HG02970 (cell line): ENCODE measurements at regions not wholly inside any gene's neighbourhood (a gene's known extent, or its start where the extent isn't known, plus 50 kb on each side); places are given as distances from the start of the nearest gene placed in this dataset.
"Not testable (repeated sequence)": the region's sequence is repeated elsewhere in the genome, so short reads cannot be mapped to it uniquely, and the experiment has no call there.

Source experiments
- ATAC-seq: cut with Tn5 transposase; IDR thresholded peaks from one replicate; pipeline ENCODE4 v1.9.1; 2021; ENCODE audit warnings: mild to moderate bottlenecking, moderate library complexity, moderate number of reproducible peaks; ENCODE audit not compliant: unreplicated experiment, low FRiP score

- not testable (repeated sequence) for ATAC-seq
These were observed 61.7 kb downstream of the RHOU start for GRCh38 chr1:228796945-228797344.

DNA sequence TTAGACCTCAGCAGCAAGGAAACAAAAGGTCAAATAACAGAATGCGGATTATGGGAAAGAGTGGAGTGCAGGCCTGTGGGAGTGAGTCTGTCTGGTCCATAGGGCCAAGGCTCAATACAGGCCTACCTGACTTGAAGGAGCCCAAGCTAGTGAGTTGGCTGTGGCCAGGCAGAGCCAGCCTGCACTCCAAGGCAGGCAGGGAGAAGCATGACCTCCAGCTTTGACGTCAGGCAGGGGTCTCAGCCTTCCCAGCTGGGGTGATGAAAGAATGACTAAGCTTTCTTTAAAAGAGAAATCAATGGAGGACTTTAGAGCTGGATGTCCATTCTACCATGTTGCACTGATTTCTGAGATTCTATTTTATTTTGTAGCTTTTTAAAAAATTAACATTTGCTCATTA is 62.8 kb downstream of the RHOU start:
- no peak for ATAC-seq

DNA sequence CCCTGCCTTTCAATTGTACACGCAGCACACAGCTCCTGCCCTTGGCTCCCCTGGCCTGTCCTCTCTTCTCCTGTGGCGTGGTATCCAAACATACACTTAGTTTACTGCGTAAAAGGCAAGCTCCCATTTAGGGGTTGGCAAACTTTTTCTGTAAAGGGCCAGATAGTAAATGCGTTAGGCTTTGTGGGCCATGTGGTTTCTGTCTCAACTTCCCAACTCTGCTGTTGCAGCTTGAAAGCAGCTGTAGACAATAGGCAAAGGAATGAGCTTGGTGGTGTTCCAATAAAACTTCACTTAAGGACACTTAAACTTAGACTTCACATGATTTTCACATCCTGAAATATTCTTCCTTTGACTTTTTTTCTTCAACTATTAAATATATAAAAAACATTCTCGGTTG is 63.3 kb downstream of the RHOU start:
- ATAC-seq, result no peak

- no peak for ATAC-seq
These were observed 64.6 kb downstream of the RHOU start for GRCh38 chr1:228799924-228800323.

DNA sequence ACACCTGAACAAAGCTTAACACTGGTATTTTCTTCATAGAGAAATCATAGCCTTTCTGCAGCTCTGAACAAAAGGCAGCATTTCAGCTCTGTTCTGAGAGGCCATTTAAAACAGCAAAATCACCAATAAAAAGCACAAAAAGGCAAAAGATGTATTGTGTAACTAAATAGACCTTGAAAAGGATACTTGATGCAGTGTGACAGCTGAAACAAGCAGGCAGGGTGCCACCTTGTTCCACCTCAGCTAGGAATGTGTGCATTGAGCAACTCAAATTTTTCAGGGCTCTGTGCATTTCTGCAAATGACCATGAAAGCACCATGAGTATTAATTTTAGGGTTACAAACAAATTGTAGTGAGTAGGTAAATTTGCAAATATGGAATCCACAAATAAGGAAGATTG is 65.8 kb downstream of the RHOU start:
- no peak for ATAC-seq

DNA sequence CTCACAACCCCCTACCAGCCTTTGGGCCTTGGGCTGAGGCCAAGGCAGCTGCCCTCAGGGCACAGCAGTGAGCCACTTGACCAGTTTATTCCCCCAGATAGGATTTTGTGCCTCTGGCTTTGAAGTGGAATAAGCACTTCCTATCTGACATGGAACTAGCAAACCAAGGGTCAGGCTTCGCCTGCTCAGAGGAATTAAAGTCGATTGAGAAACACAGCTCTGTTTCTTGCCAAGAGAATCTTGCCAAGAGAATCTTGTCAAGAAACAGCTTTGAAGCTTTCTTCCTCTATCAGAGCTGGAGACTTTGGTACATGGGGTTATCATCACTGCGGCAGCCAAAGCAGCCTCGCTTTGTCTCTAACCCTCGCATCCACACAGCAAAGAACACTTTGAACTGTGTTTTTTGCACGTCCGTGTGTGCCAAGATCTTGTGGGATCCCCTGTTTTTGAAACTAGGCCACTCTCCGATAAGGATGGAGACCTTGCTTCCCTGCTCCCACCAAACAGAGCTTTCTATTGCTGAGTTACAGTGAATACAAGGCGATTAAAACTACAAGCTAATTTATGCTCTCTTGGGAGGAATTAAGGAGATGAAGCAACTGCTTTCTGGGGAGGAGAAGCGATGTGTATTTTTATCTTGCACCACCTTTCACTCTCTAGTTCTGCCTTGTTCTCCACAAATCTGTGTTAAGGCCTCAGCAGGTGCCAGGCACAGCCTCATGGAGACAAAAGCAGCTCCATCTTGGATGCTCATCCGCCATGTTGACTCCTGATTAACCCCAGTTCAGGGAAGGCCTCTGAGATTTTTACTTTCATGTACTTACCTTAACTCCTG is 67.3 kb downstream of the RHOU start:
- ATAC-seq, result no peak

DNA sequence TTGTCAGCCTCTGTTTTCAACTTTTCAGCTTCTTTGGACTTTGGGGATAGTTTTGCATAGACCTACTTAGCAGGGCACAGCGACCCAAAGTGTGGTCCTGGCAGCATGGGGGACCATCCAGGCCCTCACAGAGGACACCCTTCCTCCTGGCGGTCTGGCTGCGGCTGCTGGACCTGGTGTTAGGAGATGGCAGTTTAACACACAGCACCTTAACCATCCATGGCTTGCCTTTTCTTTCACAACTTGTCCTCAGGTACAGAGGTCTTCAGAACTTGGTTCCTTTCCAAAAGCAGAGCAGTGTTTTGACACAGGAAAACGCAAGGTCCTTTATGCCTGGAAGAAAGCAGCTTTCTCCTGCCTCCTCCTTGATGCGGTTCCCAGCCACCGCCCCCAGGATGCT is 68.1 kb downstream of the RHOU start:
- no peak for ATAC-seq

DNA sequence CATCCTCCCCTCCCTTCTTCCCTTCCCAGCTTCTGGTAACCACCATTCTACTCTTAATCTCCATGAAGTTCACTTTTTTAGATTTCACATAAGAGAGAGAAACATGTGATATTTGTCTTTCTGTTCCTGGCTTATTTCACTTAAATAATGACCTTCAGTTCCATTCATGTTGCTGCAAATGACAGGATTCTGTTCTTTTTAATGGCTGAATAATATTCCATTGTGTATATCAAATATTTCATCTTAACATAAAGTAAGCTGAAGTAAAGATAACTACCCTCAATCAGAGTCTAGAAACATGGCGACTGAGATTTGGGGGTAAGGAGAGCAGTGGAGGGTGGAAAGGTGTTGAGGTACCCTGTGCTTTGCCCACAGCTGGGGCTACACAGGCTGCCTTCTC is 68.9 kb downstream of the RHOU start:
- no peak for ATAC-seq

GRCh38 chr1:228804640-228805413 is 69.5 kb downstream of the RHOU start:
- ATAC-seq, result no peak

DNA sequence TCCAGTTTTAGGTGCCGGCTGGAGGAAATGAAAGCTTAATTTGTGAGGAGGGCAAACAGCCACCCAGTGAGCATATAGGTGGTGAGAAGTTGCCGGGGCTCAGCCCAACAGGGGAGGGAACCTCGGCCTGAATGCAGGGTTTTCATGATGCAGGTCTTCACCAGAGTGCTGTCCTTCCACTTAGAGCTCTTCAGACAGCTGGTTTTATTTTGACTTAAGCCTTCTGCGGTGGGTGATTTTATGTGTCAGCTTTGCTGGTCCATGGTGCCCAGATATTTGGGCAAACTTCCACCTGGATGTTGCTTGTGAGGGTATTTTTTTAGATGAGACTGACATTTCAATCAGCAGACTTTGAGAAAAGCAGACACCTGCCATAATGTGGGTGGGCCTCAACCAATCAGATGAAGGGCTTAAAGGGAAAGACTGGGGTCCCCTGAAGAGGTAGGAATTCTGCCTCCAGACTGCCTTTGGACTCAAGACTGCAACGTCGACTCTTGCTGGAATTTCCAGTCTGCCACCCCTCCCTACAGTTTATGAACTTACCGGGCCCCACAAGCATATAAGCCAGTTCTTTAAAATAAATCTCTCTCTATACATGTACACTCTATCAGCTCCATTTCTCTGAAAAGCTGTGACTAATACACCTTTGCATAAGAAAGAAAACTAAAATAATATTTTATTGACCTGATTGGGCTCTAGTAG is 72.8 kb downstream of the RHOU start:
- no peak for ATAC-seq

GRCh38 chr1:228809621-228810394 is 74.5 kb downstream of the RHOU start:
- no peak for ATAC-seq

DNA sequence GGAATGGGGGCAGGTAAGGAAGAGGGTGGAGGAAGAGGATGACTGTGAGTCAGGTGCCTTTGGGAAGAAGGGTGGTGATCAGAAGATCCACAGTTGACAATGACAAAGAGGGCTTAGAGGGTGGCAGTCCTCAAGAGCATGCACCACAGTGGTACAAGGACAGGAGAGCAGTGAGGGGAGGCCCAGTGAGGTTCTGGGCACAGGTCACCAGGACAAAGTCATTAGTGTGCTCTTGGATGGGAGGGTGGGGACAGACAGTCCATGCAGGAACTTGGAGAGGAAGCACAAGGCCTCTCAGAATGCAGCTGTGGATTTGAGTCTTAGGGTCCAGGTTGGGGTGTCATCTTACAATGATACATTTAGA is 75.1 kb downstream of the RHOU start:
- ATAC-seq, result no peak

DNA sequence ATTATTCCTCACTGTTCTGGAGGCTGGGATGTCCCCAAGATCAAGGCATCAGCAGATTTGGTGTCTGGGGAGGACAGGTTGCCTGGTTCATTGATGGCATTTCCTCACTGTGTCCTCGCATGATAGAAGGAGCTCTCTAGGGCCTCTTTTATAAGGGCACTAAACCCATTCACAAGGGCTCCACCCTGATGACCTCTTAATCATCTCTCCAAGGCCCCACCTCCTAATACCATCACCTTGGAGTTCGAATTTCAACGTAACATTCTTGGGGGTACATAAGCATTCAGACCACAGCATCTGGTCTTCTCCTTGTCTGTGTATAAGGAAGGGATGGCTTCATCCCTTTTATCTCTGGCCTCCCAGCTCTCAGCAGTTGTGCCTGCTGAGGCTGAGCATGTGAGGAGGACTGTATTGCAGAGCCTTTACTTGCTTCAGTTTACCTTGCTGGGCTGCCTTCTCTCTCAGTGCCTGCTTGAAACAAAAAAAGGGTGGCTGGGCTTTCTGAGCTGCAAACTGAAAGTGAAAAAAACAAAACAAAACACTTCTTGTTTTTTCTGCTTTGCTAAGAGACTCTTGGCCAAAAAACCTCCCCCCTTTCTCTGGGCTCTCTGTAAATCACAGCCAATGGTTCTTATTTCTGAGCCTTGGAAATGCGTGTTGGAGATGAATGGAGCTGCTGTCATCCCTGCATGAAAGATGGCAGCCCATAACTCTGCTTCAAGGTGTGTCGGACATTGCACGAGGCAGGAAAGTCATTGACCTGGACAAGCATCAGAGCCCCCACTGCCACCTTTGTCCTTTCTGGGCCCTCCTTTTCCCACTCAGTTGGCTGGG is 75.8 kb downstream of the RHOU start:
- ATAC-seq, result no peak

- no peak for ATAC-seq
These were observed 76.5 kb downstream of the RHOU start for GRCh38 chr1:228811712-228812305.

- ATAC-seq, result no peak
These were observed 77.7 kb downstream of the RHOU start for GRCh38 chr1:228812961-228813360.

- no peak for ATAC-seq
These were observed 78.9 kb downstream of the RHOU start for GRCh38 chr1:228814176-228814575.

GRCh38 chr1:228818296-228818695 is 83.0 kb downstream of the RHOU start:
- ATAC-seq, result no peak

DNA sequence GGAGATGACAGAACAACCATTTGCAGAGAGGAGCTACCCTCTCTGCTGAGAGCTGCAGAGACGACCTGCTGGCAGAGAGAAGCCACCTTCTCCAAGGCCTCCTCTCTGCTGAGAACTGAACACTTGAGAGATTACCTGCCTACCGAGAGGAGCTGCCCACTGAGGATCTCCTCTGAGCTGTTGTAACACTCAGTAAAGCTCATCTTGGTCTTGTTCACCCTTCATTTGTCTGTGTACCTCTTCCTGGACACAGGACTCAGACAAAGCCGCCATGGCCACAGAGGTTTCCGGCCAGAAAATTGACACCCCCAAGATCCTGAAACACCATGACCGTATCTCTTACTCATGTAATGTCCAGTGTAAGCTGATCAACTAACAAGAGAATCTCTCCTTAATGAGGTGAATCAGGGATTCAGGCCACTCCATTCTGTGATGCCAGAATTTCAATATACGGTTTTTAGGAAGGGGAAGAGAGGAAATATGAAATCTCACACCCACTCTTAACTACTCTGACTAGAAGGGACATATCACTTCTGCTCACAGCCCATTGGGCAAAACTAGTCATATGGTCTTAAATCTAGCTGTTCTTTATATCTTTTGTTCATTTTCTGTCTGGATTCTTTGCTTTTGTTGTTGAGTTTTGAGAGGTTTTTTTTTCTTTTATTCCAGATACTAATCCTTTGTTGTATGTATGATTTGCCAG is 83.8 kb downstream of the RHOU start:
- no peak for ATAC-seq

GRCh38 chr1:228821252-228821651 is 86.0 kb downstream of the RHOU start:
- ATAC-seq, result no peak
